IMR-90 (cell line): ENCODE measurements at regions not wholly inside any gene's neighbourhood (a gene's known extent, or its start where the extent isn't known, plus 50 kb on each side); places are given as distances from the start of the nearest gene placed in this dataset.

ENCODE experiments used
- ATAC-seq: fragments of 200-7000 bp; cut with Tn5 transposase; 2 replicates; pipeline ENCODE4 v1.9.1; 2020; ENCODE audit warnings: low read depth, mild to moderate bottlenecking, moderate library complexity
- BruUV-seq: library from RNA; stranded (reverse); fragments of 400-500 nt; replicated peaks from 2 replicates; lab custom pipeline; 2021; lab: Mats Ljungman, UMichigan
- CTCF ChIA-PET: fragments of 300-600 bp; formaldehyde crosslinking; extraction: SDS; loops from one replicate; lab custom pipeline; 2021; ENCODE audit warnings: antibody characterized with exemption; lab: Yijun Ruan, JAX
- POLR2A ChIA-PET: fragments of 300-600 bp; sonication (Branson Sonifier 250); formaldehyde crosslinking; loops from one replicate; lab custom pipeline; 2022; ENCODE audit warnings: antibody characterized with exemption; ENCODE audit not compliant: unreplicated experiment; lab: Charles Lee
- DNase-seq: peaks from one replicate; pipeline ENCODE4 v3.0.0; 2013
- H2AFZ ChIP-seq: replicated peaks from 2 replicates; pipeline ENCODE3; 2013; ENCODE audit warnings: low read length, mild to moderate bottlenecking; ENCODE audit not compliant: poor library complexity
- H2AK5ac ChIP-seq: 2 replicates; pipeline ENCODE4 v1.6.1; 2013; ENCODE audit warnings: low read depth, low read length, inconsistent platforms
- H2AK9ac ChIP-seq: replicated peaks from 2 replicates; pipeline ENCODE3; 2013; ENCODE audit warnings: mild to moderate bottlenecking, low read depth, low read length, moderate library complexity; ENCODE audit not compliant: poor library complexity
- H2BK120ac ChIP-seq: 2 replicates; pipeline ENCODE4 v1.6.1; 2013; ENCODE audit warnings: low read depth, low read length, inconsistent platforms
- H2BK15ac ChIP-seq: 3 replicates; pipeline ENCODE4 v1.6.1; 2013; ENCODE audit warnings: low read depth, low read length, inconsistent platforms
- H2BK20ac ChIP-seq: 2 replicates; pipeline ENCODE4 v1.6.1; 2013; ENCODE audit warnings: low read depth, mild to moderate bottlenecking, inconsistent platforms, low read length, moderate library complexity
- H2BK5ac ChIP-seq: 2 replicates; pipeline ENCODE4 v1.6.1; 2013; ENCODE audit warnings: mild to moderate bottlenecking, low read depth, low read length, inconsistent platforms; ENCODE audit not compliant: poor library complexity, severe bottlenecking
- H3K14ac ChIP-seq: replicated peaks from 2 replicates; pipeline ENCODE4 v1.6.1; 2013; ENCODE audit warnings: low read depth, low read length, inconsistent platforms
- H3K18ac ChIP-seq: 2 replicates; pipeline ENCODE4 v1.6.1; 2013; ENCODE audit warnings: low read depth, low read length, control low read depth
- H3K23ac ChIP-seq: 2 replicates; pipeline ENCODE4 v1.6.1; 2013; ENCODE audit warnings: low read depth, low read length, inconsistent platforms
- H3K27ac ChIP-seq: 2 replicates; pipeline ENCODE4 v1.5.1; 2013; ENCODE audit warnings: mild to moderate bottlenecking, control low read depth, low read length; ENCODE audit not compliant: insufficient read depth
- H3K27me3 ChIP-seq: 2 replicates; pipeline ENCODE4 v1.6.1; 2013; ENCODE audit warnings: low read length; ENCODE audit not compliant: control insufficient read depth, insufficient read depth
- H3K36me3 ChIP-seq: 2 replicates; pipeline ENCODE4 v1.6.1; 2013; ENCODE audit warnings: low read length, mixed read lengths; ENCODE audit not compliant: control insufficient read depth, insufficient read depth
- H3K4ac ChIP-seq: 2 replicates; pipeline ENCODE4 v1.6.1; 2013; ENCODE audit warnings: low read depth, low read length, inconsistent platforms
- H3K4me1 ChIP-seq: 2 replicates; pipeline ENCODE4 v1.6.1; 2013; ENCODE audit warnings: low read length, mixed read lengths; ENCODE audit not compliant: control insufficient read depth, insufficient read depth
- H3K4me2 ChIP-seq: 2 replicates; pipeline ENCODE4 v1.6.1; 2013; ENCODE audit warnings: low read depth, mild to moderate bottlenecking, control low read depth, low read length, moderate library complexity
- H3K4me3 ChIP-seq: 2 replicates; pipeline ENCODE4 v1.5.1; 2013; ENCODE audit warnings: low read depth, mild to moderate bottlenecking, control low read depth, low read length, moderate library complexity; ENCODE audit not compliant: insufficient read depth
- H3K56ac ChIP-seq: 2 replicates; pipeline ENCODE4 v1.6.1; 2013; ENCODE audit warnings: low read length, inconsistent platforms; ENCODE audit not compliant: insufficient read depth; ENCODE audit errors: extremely low read depth
- H3K79me1 ChIP-seq, 2 experiments: 2 replicates each; pipeline ENCODE4 v1.6.1; 2013; ENCODE audit warnings: low read length in 2 of 2, inconsistent platforms in 1 of 2, low read depth in 1 of 2
- H3K9ac ChIP-seq: 2 replicates; pipeline ENCODE4 v1.6.1; 2013; ENCODE audit warnings: low read depth, low read length, control low read depth
- H3K9me1 ChIP-seq: 2 replicates; pipeline ENCODE4 v1.6.1; 2013; ENCODE audit warnings: low read length, inconsistent platforms; ENCODE audit not compliant: insufficient read depth
- H3K9me3 ChIP-seq: 2 replicates; pipeline ENCODE4 v1.6.1; 2013; ENCODE audit warnings: low read length; ENCODE audit not compliant: control insufficient read depth, insufficient read depth
- H4K20me1 ChIP-seq: 2 replicates; pipeline ENCODE4 v1.6.1; 2013; ENCODE audit warnings: low read length, inconsistent platforms; ENCODE audit not compliant: insufficient read depth
- H4K5ac ChIP-seq: 2 replicates; pipeline ENCODE4 v1.6.1; 2013; ENCODE audit warnings: mild to moderate bottlenecking, low read depth, low read length, control low read depth
- H4K8ac ChIP-seq, 2 experiments: 2 replicates each; pipeline ENCODE4 v1.6.1; 2013; ENCODE audit warnings: low read depth in 2 of 2, low read length in 2 of 2, control low read depth in 1 of 2, inconsistent platforms in 1 of 2
- H4K91ac ChIP-seq: 2 replicates; pipeline ENCODE4 v1.6.1; 2013; ENCODE audit warnings: low read depth, low read length, inconsistent platforms; ENCODE audit not compliant: insufficient read depth
- BHLHE40 ChIP-seq: fragments of 150-350 bp; IDR thresholded peaks from 2 replicates; pipeline ENCODE4 v1.6.1; 2016; ENCODE audit warnings: mild to moderate bottlenecking, low read depth, low read length
- CEBPB ChIP-seq: IDR thresholded peaks from 2 replicates; pipeline ENCODE4 v1.6.1; 2012; ENCODE audit warnings: low read depth, low read length, improper control_type of control experiment
- CHD1 ChIP-seq: IDR thresholded peaks from 2 replicates; pipeline ENCODE4 v1.6.1; 2012; ENCODE audit warnings: low read depth, low read length, improper control_type of control experiment
- FOS ChIP-seq: fragments of 150-350 bp; IDR thresholded peaks from 2 replicates; pipeline ENCODE4 v1.6.1; 2016; ENCODE audit warnings: low read depth, low read length
- MAFK ChIP-seq: IDR thresholded peaks from 2 replicates; pipeline ENCODE4 v1.6.1; 2012; ENCODE audit warnings: low read depth, low read length, improper control_type of control experiment
- MAZ ChIP-seq: IDR thresholded peaks from 2 replicates; pipeline ENCODE4 v1.6.1; 2012; ENCODE audit warnings: low read depth, mild to moderate bottlenecking, low read length, improper control_type of control experiment, moderate library complexity, borderline replicate concordance
- MXI1 ChIP-seq: IDR thresholded peaks from 2 replicates; pipeline ENCODE4 v1.6.1; 2012; ENCODE audit warnings: low read depth, mild to moderate bottlenecking, low read length, moderate library complexity, borderline replicate concordance
- NFE2L2 ChIP-seq: fragments of 150-350 bp; IDR thresholded peaks from 2 replicates; pipeline ENCODE4 v1.6.1; 2016; ENCODE audit warnings: low read depth, mild to moderate bottlenecking, low read length
- POLR2A ChIP-seq: IDR thresholded peaks from 2 replicates; pipeline ENCODE4 v1.6.1; 2012; ENCODE audit warnings: mild to moderate bottlenecking, low read depth, low read length
- RAD21 ChIP-seq: IDR thresholded peaks from 2 replicates; pipeline ENCODE4 v1.6.1; 2012; ENCODE audit warnings: low read length, improper control_type of control experiment
- RCOR1 ChIP-seq: IDR thresholded peaks from 2 replicates; pipeline ENCODE4 v1.6.1; 2012; ENCODE audit warnings: mild to moderate bottlenecking, low read length, improper control_type of control experiment; ENCODE audit not compliant: insufficient replicate concordance
- RFX5 ChIP-seq: IDR thresholded peaks from 2 replicates; pipeline ENCODE4 v1.8.0; 2012; ENCODE audit warnings: low read depth, mild to moderate bottlenecking, low read length, moderate library complexity
- SMC3 ChIP-seq: fragments of 150-350 bp; IDR thresholded peaks from 2 replicates; pipeline ENCODE4 v1.6.1; 2016; ENCODE audit warnings: low read depth, mild to moderate bottlenecking, antibody characterized with exemption, low read length, moderate library complexity
- WGBS, 2 experiments: methylation state at CpG; one replicate each; pipeline versions ENCODE4 v1.1.5 to v1.1.7; 2013; ENCODE audit warnings: missing lambda C conversion rate in 2 of 2; ENCODE audit not compliant: insufficient read length in 1 of 2; ENCODE audit errors: extremely low coverage in 2 of 2; 5-methylcytosine and 5-hydroxymethylcytosine counted together
- dilution Hi-C: fragments of 300-500 bp; cut with HindIII; formaldehyde crosslinking; loops from one replicate; pipeline ENCODE4 v1.14.3; 2018; ENCODE audit warnings: low sequenced_read_pairs; ENCODE audit not compliant: unreplicated experiment
- in situ Hi-C: fragments of 300-500 bp; cut with MboI; formaldehyde crosslinking; loops from 3 replicates; pipeline ENCODE4 v1.14.3; 2019; ENCODE audit warnings: low sequenced_read_pairs, inconsistent platforms, mixed read lengths
- intact Hi-C: fragments of 100-400 bp; cut with micrococcal nuclease; formaldehyde crosslinking; loops from 2 replicates; pipeline ENCODE4 v1.10.0; 2022
- TF ChIP-seq, protein P1 (sequence below): fragments of 150-350 bp; IDR thresholded peaks from 2 replicates; pipeline ENCODE4 v1.6.1; 2016; ENCODE audit warnings: low read depth, mild to moderate bottlenecking, low read length, moderate library complexity, borderline replicate concordance
- TF ChIP-seq, protein P2 (sequence below): conservative IDR thresholded peaks from 2 replicates; pipeline ENCODE4 v1.5.1; 2012; ENCODE audit warnings: mild to moderate bottlenecking, low read depth, low read length, improper control_type of control experiment
- TF ChIP-seq, protein P3 (sequence below): fragments of 150-350 bp; IDR thresholded peaks from 2 replicates; pipeline ENCODE4 v1.6.1; 2017; ENCODE audit warnings: mild to moderate bottlenecking, antibody characterized with exemption, low read length, low read depth

DNA sequence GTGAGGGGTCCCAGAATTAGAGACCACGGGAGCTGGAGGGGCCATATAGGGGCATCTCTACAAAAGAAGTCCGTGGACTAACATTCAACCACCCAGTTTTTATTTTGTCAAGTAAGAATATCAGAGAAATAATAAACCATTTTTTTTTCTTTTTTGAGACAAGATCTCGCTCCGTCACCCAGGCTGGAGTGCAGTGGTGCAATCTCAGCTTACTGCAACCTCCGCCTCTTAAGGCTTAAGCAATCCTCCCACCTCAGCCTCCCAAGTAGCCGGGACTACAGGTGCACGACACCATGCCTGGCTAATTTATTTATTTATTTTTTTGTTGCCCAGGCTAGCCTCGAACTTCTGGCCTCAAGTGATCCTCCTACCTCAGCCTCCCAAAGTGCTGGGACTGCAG, 82.7 kb downstream of the ZFP36L2 start:
- no peak overlapping the region for H3K4me2 ChIP-seq
- intact Hi-C loops (no loop called here), in situ Hi-C loops (no loop called here), dilution Hi-C loops (no loop called here)
- TF ChIP-seq MXI1 (no peak), RFX5 (no peak), RAD21 (no peak), CHD1 (no peak), POLR2A (no peak), FOS (no peak), SMC3 (no peak), RCOR1 (no peak), BHLHE40 (no peak), NFE2L2 (no peak), MAFK (no peak), MAZ (no peak), CEBPB (no peak)
- TF ChIP-seq, protein P1, sequence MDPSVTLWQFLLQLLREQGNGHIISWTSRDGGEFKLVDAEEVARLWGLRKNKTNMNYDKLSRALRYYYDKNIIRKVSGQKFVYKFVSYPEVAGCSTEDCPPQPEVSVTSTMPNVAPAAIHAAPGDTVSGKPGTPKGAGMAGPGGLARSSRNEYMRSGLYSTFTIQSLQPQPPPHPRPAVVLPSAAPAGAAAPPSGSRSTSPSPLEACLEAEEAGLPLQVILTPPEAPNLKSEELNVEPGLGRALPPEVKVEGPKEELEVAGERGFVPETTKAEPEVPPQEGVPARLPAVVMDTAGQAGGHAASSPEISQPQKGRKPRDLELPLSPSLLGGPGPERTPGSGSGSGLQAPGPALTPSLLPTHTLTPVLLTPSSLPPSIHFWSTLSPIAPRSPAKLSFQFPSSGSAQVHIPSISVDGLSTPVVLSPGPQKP: no peak
- TF ChIP-seq, protein P2, sequence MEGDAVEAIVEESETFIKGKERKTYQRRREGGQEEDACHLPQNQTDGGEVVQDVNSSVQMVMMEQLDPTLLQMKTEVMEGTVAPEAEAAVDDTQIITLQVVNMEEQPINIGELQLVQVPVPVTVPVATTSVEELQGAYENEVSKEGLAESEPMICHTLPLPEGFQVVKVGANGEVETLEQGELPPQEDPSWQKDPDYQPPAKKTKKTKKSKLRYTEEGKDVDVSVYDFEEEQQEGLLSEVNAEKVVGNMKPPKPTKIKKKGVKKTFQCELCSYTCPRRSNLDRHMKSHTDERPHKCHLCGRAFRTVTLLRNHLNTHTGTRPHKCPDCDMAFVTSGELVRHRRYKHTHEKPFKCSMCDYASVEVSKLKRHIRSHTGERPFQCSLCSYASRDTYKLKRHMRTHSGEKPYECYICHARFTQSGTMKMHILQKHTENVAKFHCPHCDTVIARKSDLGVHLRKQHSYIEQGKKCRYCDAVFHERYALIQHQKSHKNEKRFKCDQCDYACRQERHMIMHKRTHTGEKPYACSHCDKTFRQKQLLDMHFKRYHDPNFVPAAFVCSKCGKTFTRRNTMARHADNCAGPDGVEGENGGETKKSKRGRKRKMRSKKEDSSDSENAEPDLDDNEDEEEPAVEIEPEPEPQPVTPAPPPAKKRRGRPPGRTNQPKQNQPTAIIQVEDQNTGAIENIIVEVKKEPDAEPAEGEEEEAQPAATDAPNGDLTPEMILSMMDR: no peak
- TF ChIP-seq, protein P3, sequence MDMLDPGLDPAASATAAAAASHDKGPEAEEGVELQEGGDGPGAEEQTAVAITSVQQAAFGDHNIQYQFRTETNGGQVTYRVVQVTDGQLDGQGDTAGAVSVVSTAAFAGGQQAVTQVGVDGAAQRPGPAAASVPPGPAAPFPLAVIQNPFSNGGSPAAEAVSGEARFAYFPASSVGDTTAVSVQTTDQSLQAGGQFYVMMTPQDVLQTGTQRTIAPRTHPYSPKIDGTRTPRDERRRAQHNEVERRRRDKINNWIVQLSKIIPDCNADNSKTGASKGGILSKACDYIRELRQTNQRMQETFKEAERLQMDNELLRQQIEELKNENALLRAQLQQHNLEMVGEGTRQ: no peak
- H3K4ac ChIP-seq: no peak overlapping the region
- H4K91ac ChIP-seq: no peak overlapping the region
- no TSS peak for BruUV-seq
- H2BK20ac ChIP-seq: no peak overlapping the region
- ChIA-PET CTCF (interaction anchor here (0.5 kb wide), 1 partner anchor 335 kb away, joined by 5 read pairs; no protein-coding TSS in a partner anchor), POLR2A (no interaction called here)
- H3K56ac ChIP-seq: no peak overlapping the region
- H3K14ac ChIP-seq: no peak overlapping the region
- DNase-seq (no peak), ATAC-seq (no peak)
- H3K18ac ChIP-seq: no peak overlapping the region
- no peak overlapping the region for H2BK120ac ChIP-seq
- no peak overlapping the region for H3K23ac ChIP-seq
- H3K27me3 ChIP-seq: no peaks in the 10 kb centered on the region
- H3K36me3 ChIP-seq: no peaks in the 10 kb centered on the region
- H3K9me3 ChIP-seq: no peaks in the 10 kb centered on the region
- H4K5ac ChIP-seq: no peak overlapping the region; the same call in 1 of the 2 replicates
- H2BK5ac ChIP-seq: no peak overlapping the region
- no peak overlapping the region for H2AK9ac ChIP-seq
- H3K79me1 ChIP-seq: no peaks in the 10 kb centered on the region
- no peak overlapping the region for H3K4me3 ChIP-seq
- peaks cover 2% of the 10 kb centered on the region; the same call in 1 of the 2 replicates for H3K4me1 ChIP-seq
- no peak overlapping the region for H2AFZ ChIP-seq
- no peak overlapping the region for H2AK5ac ChIP-seq
- no peak overlapping the region for H3K27ac ChIP-seq
- H3K9me1 ChIP-seq: peaks cover 6% of the 10 kb centered on the region; the same call in 1 of the 2 replicates
- H3K9ac ChIP-seq: no peak overlapping the region
- no peak overlapping the region for H4K8ac ChIP-seq
- no peak overlapping the region for H2BK15ac ChIP-seq
- H4K20me1 ChIP-seq: no peaks in the 10 kb centered on the region
- 93% methylated on average over 5 of the region's 8 CpGs; no CpG with 5 or more reads in 1 of the 2 experiments for WGBS, 2 experiments
